Stimulated activated CD8-positive, alpha-beta memory T cell treated with anti-CD3 and anti-CD28 coated beads, Interleukin-15, amount 100 ng/mL, for 4 hours (primary cell): ENCODE measurements at regions not wholly inside any gene's neighbourhood (a gene's known extent, or its start where the extent isn't known, plus 50 kb on each side); places are given as distances from the start of the nearest gene placed in this dataset.

ENCODE experiments used
- DNase-seq, 2 donors: peaks; one replicate each; pipeline ENCODE4 v3.0.0-alpha.2; 2020; ENCODE audit warnings: low read depth in 2 of 2

DNA sequence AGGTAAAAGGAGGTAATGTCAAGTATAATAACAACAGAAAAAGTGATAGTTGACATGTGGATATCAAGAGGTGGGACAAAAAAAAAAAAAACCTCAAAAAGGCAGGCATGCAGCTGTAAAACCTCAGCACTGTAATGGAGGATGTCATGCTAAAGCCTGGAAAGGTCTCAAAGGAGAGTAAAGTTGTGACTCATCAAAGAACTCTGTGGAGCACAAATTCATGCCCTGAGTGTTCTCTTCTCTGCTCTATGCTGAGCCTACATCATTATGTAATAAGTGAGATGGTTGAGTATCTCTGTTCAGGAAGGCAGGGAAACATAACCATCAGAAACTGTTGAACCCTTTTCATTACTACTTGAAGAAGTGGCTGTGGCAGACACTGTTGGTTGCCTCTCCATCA is 597.8 kb downstream of the BCOR start:
- DNase-seq = no peak

DNA sequence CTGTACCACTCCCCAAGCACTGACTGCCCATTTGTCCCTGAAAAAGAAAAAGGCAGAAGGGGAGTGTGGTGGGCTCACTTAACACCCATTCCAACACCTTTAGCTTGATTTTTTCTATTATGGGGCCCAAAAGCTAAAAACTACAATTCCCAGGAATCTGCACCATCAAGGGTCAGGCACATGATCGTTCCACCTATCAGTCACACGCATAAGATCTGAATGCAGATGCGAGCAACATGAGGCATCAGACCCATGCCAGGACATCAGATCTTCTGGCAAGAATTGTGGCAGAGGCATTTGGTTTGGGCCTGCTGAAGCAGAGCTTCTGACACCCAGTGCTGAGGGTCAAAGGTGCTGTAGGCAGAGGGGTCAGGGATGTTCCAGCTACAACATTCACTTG is 595.9 kb downstream of the BCOR start:
- no peak for DNase-seq

DNA sequence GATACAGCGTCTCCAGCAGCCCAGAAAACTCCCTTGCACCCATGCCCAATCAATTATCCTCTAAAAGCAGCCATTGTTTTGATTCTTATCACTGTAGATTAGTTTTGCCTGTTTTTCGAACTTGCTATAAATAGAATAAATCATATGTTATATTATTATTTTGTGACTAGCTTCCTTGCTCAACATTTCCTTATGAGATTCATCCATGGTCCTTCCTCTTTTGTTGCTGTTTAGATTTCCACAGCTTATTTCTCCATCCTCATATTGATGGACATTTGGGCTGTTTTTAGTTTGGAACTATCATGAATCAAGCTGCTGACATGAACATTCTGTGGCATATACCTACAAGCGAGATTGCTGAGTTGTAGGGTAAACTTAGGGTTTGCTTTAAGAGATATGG is 595.3 kb downstream of the BCOR start:
- no peak for DNase-seq

DNA sequence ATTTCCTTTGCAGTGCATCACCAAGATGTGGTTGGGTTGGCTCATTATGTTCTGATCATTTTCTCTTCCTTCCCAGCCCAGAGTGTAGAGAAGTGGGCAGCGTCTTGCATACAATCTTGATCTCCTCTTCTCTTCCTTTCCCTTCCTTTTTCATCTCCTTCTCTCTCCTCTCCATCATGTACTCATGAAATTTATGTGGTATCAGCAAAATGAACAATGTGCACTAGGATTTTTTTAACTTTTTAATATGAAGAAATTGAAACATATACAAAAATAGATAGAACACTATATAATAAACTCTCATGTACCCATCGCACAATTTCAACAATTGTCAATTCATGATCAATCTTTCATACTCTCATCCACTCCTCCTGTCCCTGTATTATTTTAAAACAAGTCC is 593.5 kb downstream of the BCOR start:
- DNase-seq = no peak

DNA sequence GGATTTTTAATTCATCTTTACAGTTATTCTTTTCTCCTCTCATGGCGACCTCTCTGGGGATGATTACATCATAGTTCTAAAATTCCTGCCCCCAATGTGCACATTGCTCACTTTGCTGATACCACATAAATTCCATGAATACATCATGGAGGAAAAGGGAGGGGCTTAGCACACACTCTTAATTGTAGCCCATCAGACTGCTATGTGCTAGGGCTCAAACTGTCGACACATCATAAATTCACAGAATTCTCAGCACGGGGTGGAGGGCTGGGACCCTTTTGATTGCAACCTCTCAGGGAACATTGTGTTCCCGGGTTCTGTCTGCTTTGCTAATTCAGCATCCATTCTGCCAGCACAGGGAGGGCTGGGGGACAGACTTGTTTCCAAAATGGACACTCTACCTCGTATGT is 592.9 kb downstream of the BCOR start:
- no peak for DNase-seq

DNA sequence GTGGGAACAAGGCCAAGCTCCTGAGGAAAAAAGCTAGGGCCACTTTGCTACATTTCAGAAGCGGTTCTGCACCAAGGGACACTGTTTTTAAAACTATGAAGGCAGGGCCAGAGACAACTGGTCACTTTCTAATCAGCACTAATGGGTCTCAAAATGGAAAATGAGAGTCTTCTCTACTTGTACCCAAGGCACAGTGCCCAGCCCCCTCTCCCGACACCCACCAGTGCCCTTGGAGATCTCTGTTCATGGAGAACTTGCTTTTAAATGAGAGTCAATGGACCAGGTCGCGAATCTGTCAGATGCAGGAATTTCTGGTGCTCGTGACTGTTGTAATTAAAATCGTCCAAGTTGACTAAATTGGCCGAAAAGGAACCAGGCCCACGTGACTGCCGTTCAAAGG is 591.6 kb downstream of the BCOR start:
- DNase-seq = no peak

DNA sequence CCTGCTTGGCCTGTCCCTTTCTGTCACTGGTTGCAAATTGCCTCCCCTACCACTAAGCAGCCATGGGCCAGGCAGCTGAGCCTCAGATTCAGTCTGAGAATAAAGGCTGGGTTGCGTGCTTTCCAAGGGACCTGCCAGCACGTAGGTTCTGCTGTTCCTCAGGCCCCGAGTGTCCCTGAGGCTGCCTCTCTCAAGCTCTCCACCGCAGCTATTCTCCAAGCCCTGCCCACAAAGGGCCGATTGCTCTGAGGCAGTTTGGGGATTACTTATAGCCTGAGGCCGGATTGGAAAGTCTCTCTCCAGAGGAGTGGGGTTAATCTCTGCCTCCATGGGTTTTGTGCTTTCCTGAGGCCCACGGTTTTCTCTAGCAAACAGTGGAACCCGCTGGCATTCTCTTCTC is 590.7 kb downstream of the BCOR start:
- no peak for DNase-seq

DNA sequence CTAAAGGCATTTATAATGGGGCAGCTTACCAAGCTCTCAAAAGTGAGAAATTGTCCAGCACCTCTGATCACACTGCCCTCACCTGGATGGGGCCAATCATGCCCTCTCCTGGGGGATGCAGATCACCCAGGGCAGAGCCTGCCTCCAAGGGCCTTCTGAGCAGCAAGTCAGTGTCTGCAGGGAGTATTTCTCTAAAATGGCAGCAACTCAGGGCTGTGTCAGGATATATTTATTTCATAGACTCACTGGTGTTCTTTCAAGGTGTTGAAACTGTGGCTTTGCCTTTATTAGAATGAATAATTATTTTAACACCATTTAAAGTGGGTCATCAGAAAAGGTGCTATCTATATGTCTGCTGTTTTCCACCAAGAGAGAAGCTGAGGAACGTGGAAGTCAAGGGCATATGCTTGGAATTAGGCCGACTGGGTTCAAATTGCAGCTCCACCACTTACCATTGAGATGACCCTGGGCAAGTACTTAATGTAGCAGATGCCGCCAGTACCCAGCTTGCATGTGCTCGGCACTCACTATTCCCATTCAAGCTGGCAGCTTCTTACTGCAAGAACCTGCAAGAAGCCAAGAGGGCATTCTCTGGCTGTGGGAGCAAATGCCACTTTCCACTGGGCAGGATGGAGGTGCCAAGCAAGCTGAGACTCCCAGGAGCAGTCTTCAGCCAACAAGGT is 590.0 kb downstream of the BCOR start:
- DNase-seq = no peak

DNA sequence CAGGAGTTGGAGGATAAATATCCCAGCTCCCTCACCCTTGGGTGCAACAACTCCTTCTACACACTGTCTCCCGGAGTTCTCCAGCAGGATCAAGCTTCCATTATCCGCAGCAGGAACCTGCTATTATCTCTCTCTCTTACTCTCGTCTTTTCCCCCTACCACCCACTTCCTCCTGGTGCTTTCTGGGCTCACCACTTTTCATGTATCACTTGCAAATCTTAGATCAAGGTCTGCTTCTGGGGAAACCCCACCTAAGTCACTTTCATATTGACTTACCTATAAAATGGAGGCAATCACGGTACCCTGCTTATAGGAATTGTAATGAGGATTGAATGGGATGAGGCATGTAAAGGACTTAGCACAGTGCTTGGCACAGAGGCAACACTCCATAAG is 589.5 kb downstream of the BCOR start:
- DNase-seq = no peak

DNA sequence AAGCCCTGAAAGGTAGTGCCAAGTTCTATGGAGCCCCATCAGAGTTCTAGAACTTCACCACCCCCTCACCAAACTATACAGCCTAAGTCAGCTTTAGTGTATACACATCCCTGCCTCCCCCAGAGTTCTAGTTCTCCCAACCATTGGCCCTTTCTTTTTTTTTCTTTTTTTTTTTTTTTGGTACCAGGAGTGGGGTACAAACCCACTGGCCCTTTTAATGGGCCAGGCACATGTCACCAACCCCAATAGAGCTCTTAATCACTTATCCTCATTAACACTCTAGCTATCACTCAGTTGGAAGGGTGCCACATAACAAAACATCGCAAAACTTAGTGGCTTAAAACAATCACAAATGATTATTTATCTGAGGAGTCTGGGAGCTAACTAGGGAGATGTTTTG is 588.6 kb downstream of the BCOR start:
- no peak for DNase-seq

DNA sequence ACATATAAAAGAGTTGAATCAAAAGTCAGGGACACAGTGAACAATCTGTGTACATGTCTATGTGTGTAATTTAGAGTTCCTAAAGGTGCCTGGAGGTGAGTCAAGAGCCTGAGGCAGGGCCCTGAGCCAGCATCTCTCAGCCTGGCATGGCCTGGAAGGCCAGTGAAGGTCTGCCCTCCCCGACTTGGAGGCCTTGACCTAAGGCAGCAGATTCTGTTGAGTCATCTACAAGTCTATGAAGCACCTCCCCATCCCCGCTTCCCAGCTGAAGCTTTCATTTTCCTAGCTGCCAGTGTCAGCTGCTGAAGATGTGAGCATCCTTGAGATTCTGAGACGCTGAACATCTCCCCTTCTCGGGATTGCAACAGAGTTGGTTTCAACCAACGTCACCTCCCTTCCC is 583.9 kb downstream of the BCOR start:
- no peak for DNase-seq

DNA sequence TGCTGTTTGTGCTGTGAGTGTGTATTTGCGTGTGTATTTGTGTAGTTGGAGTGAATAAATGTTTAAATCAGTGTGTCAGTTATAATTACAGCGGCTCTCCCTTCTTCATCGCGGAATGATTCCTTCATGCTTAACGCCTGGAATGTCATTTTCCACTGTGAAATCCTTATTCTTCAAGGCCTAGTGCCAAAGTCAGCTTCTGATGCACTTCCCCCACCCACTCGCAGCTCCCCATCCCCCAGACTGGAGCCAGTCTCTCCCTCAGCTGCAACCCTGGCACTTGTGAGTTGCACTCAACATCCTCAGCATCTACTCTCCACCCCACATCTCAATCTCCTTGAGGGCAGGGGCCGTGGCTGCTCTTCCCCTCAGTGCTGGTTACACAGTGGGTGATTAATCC is 583.0 kb downstream of the BCOR start:
- no peak for DNase-seq

DNA sequence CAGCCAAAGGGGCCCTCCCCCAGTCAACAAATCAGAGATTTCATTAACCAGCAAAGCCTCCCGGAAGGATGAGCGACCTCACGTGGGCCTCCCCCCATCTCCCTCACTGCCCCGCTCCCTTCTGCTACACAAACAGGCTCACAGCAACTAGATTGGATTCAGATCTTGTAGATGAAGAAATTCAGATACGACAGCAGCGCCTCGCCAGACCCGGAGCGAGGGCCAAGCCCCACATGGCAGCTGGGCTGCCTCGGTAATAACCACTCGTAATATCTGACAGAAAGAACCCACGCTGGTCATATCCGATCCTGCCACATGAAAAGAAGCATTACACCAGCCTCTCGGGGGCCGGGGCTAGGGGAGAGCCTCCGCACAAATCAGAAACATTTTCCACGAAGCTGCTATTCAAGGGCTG is 581.3 kb downstream of the BCOR start:
- no peak for DNase-seq

DNA sequence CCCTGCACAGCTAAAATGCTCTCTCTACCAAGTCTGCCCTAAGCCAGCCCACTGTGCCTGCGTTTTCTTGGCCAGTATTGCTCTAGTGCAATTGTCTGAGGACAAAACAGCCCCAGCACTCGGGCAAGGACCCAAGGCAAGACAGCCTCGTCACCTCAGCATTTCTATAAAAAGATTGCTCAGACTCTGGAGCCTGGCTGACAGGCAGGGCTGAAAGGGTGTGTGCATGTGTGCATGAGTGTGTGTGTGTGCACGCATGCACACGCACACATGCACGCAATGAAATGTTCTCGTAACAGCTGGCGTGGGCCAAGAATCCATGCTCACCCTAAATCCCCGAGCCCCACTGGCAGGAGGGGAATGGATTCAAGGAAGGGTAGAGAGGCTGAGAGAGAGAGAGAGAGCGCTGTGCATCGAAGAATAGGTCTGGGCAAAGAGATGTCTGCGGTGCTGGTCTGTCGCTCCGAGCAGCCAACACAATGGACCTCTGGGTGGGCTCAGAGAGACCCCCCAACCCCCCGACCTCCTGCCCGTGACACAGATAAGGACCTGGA is 579.2 kb downstream of the BCOR start:
- DNase-seq = no peak

DNA sequence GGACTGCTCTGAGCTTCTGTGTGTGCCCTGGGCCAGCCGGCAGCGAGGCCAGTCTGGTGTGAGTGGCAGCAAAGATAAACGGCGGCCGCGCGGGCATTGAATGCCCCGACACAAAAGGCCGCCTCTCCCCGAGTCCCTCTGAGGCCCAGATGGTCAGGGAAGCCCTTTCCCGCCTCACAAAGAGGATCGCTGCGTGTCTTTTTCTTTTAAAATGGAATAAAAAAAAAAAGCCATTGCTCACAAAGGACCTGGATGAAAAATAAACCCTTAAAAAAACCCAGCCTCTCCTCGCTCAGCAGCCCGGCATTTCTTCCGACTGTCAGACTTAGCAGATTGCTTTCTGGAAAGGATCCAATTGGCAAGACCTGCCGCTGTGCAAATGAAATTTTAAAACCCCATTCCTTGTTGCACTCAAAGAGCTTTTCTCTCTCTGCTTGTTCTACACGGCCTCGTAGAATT is 578.7 kb downstream of the BCOR start:
- DNase-seq = no peak

DNA sequence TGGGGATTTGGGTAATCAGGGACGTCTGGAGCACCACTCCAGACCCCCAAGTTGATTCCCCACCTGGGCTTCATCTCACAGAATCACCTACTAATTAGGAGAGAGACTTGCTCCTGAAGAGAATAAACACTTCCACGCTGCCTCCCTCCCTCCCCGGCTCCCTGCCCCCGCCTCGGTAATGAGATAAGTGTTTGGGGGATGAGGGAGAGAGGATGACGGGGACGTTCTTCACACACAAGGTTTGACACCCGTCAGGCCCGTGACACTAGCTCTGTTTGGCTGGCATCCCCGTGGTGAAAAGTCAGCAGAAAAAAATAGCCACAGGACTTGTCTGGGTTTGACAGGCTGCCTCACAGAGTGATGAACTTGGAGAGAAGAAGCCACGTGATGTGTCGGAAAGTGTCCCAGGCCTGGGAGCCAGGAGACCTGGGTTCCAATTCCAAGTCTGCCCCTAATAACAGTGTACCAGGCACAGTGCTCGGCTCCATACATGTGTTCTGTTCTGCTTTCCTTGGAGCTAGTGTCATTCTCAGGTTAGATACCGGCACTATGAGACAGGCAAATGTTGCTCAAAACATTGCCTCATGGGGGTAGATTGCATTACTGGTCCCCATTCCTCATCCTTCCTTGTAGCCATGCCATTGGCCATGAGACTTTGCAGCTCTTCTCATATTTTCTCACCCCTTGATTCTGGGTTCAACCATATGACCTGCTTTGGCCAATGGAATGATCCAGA is 578.0 kb downstream of the BCOR start:
- no peak for DNase-seq

DNA sequence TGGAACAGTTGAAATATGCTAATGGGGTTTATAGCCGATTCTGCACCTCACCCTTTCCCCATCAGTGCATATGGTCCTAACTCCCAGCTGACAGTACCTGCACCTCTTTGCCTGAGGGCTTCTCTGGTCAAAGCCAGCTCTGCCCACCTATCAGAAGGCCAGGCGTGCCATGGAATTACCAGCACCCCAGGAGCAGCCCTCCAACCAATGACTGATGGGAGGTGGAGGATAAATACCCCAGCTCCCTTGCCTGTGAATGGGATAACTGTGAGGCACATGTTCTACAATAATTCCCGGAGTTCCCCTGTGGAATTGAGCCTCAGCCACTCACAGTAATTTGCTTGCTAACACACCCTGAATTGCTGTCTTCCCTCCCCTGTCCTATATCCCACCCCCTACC is 572.0 kb downstream of the BCOR start:
- DNase-seq = no peak

DNA sequence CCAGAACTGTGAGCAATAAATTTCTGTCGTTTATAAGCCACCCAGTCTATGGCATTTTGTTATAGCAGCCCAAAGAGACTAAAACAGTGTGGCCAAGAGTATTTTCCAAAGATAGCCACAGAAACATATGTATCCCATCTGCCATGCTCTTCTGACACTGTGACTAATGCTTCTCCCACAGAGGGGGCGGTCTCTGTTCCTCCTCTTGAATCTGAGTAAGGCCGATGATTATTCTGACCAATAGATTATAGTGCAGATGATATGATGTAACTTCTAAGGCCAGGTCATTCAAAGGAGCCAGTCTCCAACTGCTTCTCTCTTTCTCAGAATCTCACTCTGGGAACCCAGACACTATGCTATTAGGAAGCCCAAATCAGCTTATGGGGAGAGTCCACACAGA is 570.7 kb downstream of the BCOR start:
- no peak for DNase-seq

DNA sequence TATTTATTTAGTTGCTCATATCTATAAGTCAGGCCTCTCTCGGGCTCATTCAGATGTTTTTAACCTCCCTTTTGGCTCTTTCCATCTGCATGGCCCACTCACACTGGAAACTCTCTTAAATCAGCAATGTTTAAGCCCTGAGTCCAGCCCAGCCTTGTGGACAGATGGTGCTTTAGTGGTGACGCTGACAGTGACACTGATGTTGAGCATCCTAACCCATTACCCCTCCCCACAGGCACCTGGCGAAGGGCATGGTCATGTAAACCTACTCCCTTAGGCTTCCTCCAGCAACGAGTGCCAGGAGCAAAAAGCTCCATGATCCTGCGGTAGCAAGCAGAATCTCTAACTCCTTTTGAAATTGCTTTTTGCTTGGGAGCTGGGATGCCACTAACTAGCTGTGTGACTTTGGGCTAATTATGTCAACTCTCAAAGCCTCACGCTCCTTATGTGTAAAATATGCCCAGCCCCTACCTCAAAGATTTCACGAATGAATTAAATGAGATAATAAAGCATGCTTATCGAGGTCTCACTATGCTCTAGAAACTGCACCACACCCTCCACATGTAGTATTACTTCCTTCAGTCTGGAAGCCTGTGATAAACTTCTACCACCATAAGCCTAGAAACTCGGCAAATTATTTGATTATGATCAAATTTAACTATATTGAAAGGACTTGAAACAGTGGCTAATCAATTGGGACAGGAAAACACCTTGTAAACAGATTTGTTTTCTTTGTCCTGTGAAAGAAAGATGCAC is 569.4 kb downstream of the BCOR start:
- DNase-seq = no peak

DNA sequence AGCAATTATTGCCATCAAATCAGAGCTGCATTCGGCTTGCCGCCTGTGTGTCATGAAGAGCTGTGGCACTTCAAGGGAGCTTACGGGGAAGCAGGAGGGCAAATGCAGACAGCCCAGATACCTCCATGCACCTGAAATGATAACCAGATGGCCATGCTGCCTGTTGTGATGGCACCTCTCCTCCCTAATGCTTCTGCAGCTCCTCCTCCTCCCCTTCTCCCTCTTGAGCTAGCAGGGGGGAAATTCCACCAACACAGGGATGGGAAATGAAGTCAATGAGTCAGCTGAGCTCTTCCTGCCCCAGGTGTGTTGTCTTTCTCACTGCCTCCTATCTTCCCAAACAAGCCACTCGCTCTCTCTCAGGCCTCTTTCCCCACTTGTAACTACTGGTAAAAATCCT is 565.0 kb downstream of the BCOR start:
- no peak for DNase-seq

DNA sequence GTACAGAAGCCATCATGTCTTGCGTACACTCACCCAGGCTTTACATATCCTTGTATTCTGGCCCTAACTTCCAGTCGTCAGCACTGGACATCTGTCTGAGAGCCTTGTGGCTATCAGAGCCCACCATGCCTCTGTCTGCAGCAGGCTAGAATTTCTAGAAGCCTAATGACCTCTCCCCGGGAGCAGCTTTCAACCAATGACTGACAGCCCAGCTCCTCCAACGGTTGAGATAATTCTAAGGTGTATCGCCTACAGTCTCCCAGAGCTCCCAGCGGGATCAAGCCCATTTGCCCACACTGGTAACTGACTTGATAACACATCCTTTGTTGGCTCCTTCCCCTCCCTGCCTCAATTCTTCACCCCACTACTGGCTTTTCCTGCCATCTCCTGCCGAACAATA is 562.8 kb downstream of the BCOR start:
- DNase-seq = no peak

DNA sequence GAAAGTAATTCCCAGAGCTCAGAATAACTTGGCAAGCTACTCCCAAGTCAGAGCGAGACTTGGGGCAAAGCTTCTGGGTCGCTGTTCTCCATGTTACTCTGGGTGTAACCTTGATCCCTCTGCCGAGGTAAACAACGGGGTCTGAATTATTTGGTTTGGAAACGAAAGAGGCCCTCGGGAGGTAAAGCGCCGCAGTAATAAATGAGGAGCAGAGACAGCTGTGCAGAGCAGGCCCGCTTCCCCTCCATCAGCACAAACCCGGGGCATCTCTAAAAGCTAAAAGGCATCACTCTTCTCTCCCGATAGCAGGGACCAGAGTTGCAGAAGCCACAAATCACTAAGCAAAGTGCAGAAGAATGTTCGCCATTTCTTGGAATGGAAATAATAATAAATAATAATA is 561.5 kb downstream of the BCOR start:
- DNase-seq = no peak

DNA sequence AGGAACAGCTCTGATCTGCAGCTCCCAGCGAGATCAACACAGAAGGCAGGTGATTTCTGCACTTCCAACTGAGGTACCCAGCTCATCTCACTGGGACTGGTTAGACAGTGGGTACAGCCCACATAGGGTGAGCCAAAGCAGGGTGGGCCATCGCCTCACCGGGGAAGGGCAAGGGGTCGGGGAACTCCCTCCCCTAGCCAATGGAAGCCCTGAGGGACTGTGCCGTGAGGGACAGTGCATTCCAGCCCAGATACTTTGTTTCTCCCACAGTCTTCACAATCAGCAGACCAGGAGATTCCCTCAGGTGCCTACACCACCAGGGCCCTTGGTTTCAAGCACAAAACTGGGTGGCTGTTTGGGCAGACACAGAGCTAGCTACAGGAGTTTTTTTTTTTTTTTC is 555.9 kb downstream of the BCOR start:
- no peak for DNase-seq
